C4-2B (cell line): ENCODE measurements at regions not wholly inside any gene's neighbourhood (a gene's known extent, or its start where the extent isn't known, plus 50 kb on each side); places are given as distances from the start of the nearest gene placed in this dataset.

Experiments
- ZFX ChIP-seq: fragments of 450-650 bp; IDR thresholded peaks from 2 replicates; pipeline ENCODE4 v1.6.1; 2017
- TF ChIP-seq, protein P1 (sequence below): fragments of 450-650 bp; conservative IDR thresholded peaks from 2 replicates; pipeline ENCODE4 v1.5.1; 2017; ENCODE audit warnings: mild to moderate bottlenecking

GRCh38 chr2:2901384-2902345 is 476.0 kb downstream of the EIPR1 start:
- TF ChIP-seq, protein P1, sequence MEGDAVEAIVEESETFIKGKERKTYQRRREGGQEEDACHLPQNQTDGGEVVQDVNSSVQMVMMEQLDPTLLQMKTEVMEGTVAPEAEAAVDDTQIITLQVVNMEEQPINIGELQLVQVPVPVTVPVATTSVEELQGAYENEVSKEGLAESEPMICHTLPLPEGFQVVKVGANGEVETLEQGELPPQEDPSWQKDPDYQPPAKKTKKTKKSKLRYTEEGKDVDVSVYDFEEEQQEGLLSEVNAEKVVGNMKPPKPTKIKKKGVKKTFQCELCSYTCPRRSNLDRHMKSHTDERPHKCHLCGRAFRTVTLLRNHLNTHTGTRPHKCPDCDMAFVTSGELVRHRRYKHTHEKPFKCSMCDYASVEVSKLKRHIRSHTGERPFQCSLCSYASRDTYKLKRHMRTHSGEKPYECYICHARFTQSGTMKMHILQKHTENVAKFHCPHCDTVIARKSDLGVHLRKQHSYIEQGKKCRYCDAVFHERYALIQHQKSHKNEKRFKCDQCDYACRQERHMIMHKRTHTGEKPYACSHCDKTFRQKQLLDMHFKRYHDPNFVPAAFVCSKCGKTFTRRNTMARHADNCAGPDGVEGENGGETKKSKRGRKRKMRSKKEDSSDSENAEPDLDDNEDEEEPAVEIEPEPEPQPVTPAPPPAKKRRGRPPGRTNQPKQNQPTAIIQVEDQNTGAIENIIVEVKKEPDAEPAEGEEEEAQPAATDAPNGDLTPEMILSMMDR, result no peak
- no peak for TF ChIP-seq ZFX
